GM12891 (cell line): ENCODE measurements at regions not wholly inside any gene's neighbourhood (a gene's known extent, or its start where the extent isn't known, plus 50 kb on each side); places are given as distances from the start of the nearest gene placed in this dataset.

Source experiments
- DNase-seq: peaks from one replicate; pipeline ENCODE4 v3.0.0; 2011; ENCODE audit warnings: low spot score; ENCODE audit not compliant: insufficient read length
- FAIRE-seq: peaks from 2 replicates; lab custom pipeline; 2011; peaks lifted over from hg19 to GRCh38; lab: Jason Lieb, UNC
- PAX5 ChIP-seq: IDR thresholded peaks from 2 replicates; pipeline ENCODE4 v1.6.1; 2011; ENCODE audit warnings: low read length, moderate library complexity, mild to moderate bottlenecking; ENCODE audit not compliant: insufficient read depth, severe bottlenecking
- POLR2A ChIP-seq: IDR thresholded peaks from 2 replicates; pipeline ENCODE4 v1.6.1; 2011; ENCODE audit warnings: low read depth, low read length, control low read depth
- POLR2AphosphoS5 ChIP-seq: IDR thresholded peaks from 2 replicates; pipeline ENCODE4 v1.6.1; 2011; ENCODE audit warnings: low read depth, low read length, control low read depth
- POU2F2 ChIP-seq: IDR thresholded peaks from 2 replicates; pipeline ENCODE4 v1.6.1; 2011; ENCODE audit warnings: low read depth, mild to moderate bottlenecking, control low read depth, low read length, moderate library complexity
- SPI1 ChIP-seq: IDR thresholded peaks from 2 replicates; pipeline ENCODE4 v1.6.1; 2011; ENCODE audit warnings: low read depth, low read length, control low read depth
- TAF1 ChIP-seq: IDR thresholded peaks from 2 replicates; pipeline ENCODE4 v1.6.1; 2011; ENCODE audit warnings: low read depth, low read length, control low read depth

DNA sequence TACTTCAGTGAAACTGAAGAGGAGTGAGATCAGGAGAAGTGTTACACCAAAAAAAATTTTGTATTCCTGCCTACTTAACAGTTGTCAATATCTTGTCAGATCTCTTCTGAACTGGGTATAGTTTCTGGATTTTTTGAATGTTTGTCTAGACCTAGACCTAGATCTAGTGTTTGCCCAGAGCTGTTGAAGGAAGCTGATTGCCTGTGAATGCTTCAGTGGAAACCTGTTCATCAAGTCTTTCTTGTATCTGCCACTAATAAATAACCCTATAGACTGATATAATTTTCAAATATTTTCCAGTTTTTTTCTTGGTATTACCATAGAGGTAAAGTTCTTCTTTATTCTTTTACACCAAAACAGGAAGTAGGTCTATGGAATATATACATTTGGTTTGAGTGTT lies 781.5 kb upstream of the FBXO33 start:
- DNase-seq = no peak
- no peak for TF ChIP-seq SPI1
- TF ChIP-seq POLR2AphosphoS5 = no peak
- no peak for TF ChIP-seq POU2F2
- TF ChIP-seq PAX5 = no peak
- TF ChIP-seq TAF1 = no peak
- no peak for TF ChIP-seq POLR2A
- FAIRE-seq = no peak

DNA sequence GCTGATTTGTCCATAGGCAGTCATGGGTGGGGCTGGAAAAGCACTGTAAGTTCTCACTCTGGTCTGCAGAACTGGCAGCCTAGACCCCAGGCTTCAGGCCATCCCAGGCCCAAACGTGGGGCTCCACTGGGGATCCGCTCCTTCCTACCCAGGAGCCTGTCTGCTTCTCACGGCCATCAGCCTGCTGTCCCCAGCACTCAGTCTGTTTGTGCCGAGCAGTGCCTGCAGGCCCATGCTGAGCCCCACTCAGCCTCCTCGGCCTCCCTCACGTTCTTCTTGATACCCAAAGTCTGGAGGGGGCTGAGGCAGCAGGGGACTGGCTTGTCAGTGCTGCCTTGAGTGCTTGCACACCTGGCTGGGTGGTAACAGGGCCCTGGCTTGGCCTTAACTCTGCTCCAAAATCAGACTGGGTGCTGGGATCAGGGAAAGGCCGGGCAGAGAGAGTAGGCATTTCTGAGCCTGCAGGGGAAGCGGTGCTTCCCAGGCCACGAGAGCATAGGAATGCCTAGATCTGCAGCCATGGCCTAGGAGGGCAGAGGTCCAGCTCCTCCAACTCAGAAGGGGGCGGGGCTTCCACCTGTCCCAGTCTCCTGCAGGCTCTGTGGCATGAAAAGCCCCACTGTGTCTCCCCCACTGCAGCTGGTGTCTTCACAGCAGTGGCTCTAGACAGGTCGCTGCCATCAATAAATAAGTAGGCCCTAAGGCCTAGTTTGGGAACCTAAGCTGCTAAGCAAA lies 772.4 kb upstream of the FBXO33 start:
- DNase-seq = no peak
- TF ChIP-seq PAX5 = no peak
- no peak for TF ChIP-seq SPI1
- no peak for TF ChIP-seq POLR2A
- TF ChIP-seq POU2F2 = no peak
- TF ChIP-seq TAF1 = no peak
- no peak for TF ChIP-seq POLR2AphosphoS5
- FAIRE-seq = no peak

DNA sequence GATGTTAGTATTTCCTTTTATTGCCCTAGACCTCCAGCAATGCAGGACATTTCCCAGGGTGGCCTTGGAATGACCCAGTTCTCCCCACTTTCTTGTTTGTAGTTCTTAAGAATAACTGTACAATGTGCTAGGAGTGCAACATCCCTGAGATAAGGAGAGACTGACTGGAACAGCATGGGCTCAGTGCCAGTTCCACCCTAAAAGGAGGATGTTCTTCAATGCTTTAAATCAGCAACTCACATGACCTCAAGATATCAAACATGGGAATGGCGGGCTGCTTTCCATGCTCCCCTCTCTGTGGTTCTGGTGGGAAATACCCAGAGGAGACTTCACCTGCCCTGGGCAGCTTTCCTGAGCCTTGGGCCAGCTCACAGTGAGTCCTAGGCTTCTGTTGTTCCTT lies 766.9 kb upstream of the FBXO33 start:
- TF ChIP-seq POU2F2 = no peak
- no peak for TF ChIP-seq TAF1
- TF ChIP-seq POLR2AphosphoS5 = no peak
- no peak for TF ChIP-seq PAX5
- no peak for TF ChIP-seq POLR2A
- TF ChIP-seq SPI1 = no peak
- no peak for DNase-seq
- FAIRE-seq = no peak

DNA sequence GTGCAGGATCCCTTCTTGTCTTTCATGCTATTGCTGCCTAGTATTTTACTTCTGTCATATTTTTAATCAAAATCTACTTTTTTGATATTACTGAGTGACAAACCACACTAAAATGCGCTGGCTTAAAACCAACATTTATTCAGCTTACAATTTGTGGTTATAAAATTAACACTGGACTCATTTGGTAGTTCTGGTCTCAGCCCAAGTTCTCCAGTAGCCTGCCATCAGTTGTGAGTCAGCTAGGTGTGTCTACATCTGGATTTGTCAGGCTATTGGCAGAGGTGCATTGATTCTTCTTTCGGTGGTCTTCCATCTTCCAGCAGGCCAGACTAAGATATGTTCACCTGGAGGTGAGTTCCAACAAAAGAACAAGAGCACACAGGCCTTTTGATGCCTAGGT lies 765.1 kb upstream of the FBXO33 start:
- TF ChIP-seq TAF1 (no peak), POLR2A (no peak)
- FAIRE-seq (no peak), DNase-seq (no peak)

DNA sequence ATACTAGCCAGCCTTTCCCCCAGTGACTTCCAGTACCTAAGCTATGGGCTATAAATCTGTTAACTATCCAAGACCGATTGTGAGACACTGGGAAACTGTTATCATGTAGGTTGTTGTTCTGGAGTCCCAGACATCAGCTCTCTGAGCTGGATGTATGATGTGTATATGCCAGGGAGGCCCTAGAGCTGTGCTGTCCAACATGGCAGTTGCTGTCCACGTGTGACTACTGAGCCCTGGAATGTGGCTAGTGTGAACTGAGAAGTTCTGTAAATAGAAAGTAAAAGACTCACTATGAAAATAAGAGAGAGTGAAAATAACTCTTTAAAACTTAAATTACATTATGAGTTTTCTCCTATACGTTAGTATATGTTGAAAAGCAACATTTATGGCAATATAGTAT lies 755.8 kb upstream of the FBXO33 start:
- DNase-seq (no peak), FAIRE-seq (no peak)
- no peak for TF ChIP-seq POLR2AphosphoS5
- no peak for TF ChIP-seq POU2F2
- TF ChIP-seq TAF1 = no peak
- TF ChIP-seq POLR2A = no peak
- no peak for TF ChIP-seq SPI1
- TF ChIP-seq PAX5 = no peak

DNA sequence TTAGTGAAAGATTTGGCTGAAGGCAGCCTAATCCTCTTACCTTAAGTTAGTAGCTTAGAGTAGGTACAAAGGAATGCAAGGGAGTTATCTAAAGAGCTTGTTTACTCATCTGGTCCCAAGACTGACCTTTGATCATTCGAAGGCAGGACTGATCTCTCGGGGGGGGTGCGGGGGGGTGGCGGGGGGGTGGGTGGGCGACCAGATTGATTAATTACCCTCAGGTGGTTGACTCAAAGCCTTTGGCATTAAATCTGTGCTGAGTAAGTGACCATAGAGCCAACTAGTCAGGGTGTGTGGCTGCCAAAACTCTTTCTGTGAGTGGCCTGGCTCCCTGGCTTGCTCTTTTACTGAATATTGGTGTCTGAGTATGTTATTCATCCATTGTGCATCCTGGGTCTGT lies 731.9 kb upstream of the FBXO33 start:
- FAIRE-seq (no peak), DNase-seq (no peak)
- TF ChIP-seq POLR2AphosphoS5 = no peak
- TF ChIP-seq TAF1 = no peak
- no peak for TF ChIP-seq PAX5
- TF ChIP-seq SPI1 = no peak
- TF ChIP-seq POU2F2 = no peak
- no peak for TF ChIP-seq POLR2A

DNA sequence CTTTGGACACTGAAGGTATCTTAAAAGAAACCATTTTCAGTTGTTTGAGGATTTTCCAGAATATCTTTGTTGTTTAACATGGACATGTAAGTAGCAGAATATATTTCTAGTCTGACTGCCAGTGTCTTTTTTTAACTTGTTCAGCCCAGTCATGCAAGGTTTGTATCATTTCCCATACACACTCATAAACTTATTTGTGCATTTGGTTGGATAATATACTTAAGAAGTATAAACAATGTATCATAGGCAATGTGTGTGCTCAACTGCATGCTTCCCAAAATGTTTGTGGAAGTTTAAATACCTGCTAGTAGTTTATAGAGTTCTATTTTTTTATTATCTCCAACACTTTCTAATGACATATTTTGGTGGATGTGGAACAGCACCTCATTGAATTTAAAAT lies 707.4 kb upstream of the FBXO33 start:
- no peak for DNase-seq
- FAIRE-seq = no peak
- TF ChIP-seq POLR2A (no peak), POLR2AphosphoS5 (no peak), TAF1 (no peak), POU2F2 (no peak), PAX5 (no peak), SPI1 (no peak)

DNA sequence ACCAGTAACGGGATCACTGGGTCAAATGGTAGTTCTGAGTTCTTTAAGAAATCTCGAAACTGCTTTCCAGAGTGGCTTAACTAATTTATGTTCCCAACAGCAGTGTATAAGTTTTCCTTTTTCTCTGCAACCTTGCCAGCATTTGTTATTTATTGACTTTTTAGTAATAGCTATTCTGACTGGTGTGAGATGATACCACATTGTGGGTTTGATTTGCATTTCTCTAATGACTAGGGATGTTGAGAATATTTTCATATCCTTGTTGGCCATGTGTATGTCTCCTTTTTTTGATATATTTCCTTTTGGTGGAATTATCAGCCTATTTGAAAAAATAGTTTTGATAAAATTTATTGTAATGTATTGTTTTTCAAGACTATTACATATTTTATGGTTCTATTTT lies 701.2 kb upstream of the FBXO33 start:
- no peak for FAIRE-seq
- TF ChIP-seq POLR2AphosphoS5 (no peak), SPI1 (no peak), POLR2A (no peak), TAF1 (no peak), PAX5 (no peak), POU2F2 (no peak)
- no peak for DNase-seq

DNA sequence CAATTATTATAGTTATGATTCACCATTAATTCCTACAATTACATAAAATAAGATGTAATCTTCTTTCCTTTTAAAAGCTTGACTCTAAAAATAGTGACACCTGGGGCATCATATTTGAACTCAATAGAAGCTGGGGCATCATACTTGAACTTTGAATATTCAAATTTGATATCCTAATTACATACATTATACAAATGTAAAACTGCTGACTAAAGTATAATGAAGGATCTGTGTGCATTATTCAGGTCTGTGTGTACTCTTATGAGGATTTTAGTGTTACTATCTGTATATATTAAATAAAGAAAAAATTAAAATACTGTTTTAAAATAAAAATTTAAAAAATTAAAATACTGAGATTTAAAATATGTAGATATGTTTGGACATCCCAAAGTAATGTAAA lies 696.9 kb upstream of the FBXO33 start:
- DNase-seq (no peak), FAIRE-seq (no peak)
- TF ChIP-seq POLR2A = no peak
- no peak for TF ChIP-seq POU2F2

DNA sequence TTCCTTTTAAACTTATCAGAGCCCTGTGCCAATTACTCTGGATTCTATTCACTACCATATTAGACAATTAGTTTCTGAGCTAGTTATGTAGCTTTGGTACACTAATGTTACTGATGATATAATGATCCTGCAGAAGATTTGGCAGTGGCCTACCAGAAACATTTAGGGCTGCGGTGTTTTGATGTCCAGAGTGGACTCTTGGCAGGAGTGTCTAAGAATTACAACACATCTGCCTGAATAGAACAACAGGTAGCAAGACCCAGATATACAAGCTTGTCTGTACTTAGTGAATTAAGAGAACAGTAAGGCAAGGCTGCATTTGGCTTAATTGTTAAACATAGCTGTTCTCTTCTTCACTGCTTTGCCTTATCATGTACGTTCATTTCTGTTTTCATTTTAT lies 691.6 kb upstream of the FBXO33 start:
- DNase-seq (no peak), FAIRE-seq (no peak)
- TF ChIP-seq POU2F2 (no peak), POLR2AphosphoS5 (no peak)

DNA sequence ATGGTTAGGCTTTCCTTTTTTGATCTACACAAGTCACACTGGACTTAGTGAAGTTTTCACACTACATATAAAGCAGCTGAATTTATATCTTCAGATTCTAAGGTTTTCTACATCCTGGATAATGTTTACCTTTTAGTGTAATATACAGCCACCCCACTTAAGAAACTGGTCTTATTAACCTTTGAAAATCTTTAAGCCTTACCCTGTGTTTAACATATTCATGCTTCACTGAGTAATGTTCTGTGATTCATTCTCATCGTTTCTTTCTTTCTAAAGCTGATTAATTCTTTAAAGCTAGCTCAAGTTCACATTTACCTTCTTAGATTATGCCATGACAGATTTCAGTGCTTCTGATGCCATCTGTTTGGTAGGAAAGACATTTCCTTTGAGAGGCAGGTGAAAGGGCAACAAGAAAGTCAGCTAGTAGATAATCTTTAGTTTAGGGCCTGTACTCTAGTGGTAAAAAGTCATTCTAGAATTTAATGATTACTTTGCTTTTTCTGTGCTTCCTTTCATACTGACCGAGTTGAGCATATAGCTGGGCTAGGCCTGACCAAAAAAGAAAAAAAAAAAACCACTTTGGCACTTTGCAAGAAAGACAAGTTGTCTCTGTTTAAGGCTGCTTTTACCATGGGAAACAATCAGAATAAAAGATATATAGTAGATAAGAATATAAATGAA lies 690.9 kb upstream of the FBXO33 start:
- DNase-seq (no peak), FAIRE-seq (no peak)
- no peak for TF ChIP-seq POLR2AphosphoS5
- no peak for TF ChIP-seq POU2F2
- TF ChIP-seq SPI1 = no peak
- no peak for TF ChIP-seq TAF1
- TF ChIP-seq POLR2A = no peak
